Kidney epithelial cell (primary cell): ENCODE measurements at regions not wholly inside any gene's neighbourhood (a gene's known extent, or its start where the extent isn't known, plus 50 kb on each side); places are given as distances from the start of the nearest gene placed in this dataset.
A peak's percentile ranks its signal among the peaks of the same experiment; 100 is the strongest.

Source experiments
- DNase-seq: peaks from one replicate; pipeline ENCODE4 v3.0.0-alpha.2; 2010; ENCODE audit warnings: low read depth
- H3K27me3 ChIP-seq: 2 replicates; pipeline ENCODE4 v1.6.0; 2011; ENCODE audit warnings: low read length; ENCODE audit not compliant: control insufficient read depth, insufficient read depth
- H3K36me3 ChIP-seq: 2 replicates; pipeline ENCODE4 v1.5.1; 2011; ENCODE audit warnings: low read length; ENCODE audit not compliant: control insufficient read depth, insufficient read depth
- H3K4me3 ChIP-seq: 2 replicates; pipeline ENCODE4 v1.5.1; 2011; ENCODE audit warnings: low read depth, mild to moderate bottlenecking, control low read depth, low read length
- TF ChIP-seq, protein P1 (sequence below): IDR thresholded peaks from 2 replicates; pipeline ENCODE4 v1.5.1; 2011; ENCODE audit warnings: mild to moderate bottlenecking, moderate library complexity, low read length, control low read depth, inconsistent platforms; ENCODE audit not compliant: insufficient read depth, poor library complexity, severe bottlenecking

DNA sequence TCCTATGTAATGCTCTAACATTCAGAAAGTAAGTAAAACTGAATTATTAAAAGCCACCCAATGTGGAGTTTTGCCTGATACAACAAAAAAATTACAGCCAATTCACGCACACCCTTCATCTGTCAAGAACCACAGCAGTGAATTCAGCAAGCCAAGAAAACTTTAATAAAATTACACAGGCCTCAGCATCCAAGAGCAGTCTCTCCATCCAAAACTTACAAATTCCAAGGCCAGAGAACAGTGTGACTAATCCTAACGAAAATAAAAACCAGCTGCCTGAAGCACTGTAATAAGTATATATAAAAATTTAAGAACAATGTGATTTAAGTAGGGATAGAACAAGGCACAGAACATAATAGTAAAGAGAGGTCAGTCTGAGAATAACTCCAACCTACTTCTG is 54.2 kb downstream of the SIX6 start:
- DNase-seq: no peak
- no peaks in the 10 kb centered on the region for H3K27me3 ChIP-seq
- H3K36me3 ChIP-seq: no peaks in the 10 kb centered on the region
- TF ChIP-seq, protein P1, sequence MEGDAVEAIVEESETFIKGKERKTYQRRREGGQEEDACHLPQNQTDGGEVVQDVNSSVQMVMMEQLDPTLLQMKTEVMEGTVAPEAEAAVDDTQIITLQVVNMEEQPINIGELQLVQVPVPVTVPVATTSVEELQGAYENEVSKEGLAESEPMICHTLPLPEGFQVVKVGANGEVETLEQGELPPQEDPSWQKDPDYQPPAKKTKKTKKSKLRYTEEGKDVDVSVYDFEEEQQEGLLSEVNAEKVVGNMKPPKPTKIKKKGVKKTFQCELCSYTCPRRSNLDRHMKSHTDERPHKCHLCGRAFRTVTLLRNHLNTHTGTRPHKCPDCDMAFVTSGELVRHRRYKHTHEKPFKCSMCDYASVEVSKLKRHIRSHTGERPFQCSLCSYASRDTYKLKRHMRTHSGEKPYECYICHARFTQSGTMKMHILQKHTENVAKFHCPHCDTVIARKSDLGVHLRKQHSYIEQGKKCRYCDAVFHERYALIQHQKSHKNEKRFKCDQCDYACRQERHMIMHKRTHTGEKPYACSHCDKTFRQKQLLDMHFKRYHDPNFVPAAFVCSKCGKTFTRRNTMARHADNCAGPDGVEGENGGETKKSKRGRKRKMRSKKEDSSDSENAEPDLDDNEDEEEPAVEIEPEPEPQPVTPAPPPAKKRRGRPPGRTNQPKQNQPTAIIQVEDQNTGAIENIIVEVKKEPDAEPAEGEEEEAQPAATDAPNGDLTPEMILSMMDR: no peak
- H3K4me3 ChIP-seq: no peak overlapping the region

DNA sequence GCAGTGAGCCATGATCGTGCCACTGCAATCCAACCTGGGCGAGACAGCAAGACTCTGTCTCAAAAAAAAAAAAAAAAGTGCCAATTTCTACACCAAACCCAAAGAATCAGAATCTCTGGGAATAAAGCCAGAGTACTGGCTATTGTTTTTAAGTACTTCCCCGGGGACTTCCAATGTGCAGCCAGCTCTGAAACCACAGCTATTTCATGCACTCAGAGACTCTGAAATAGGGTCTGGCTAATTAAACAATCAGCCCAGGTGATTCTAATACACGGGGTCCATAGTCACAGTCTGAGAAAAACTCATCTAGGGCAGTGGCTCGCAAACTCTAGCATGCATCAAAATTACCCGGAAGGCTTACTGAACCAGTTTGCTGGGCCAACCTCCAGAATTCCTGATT is 56.3 kb downstream of the SIX6 start:
- Histone ChIP-seq H3K4me3 (no peak overlapping the region), H3K27me3 (no peaks in the 10 kb centered on the region), H3K36me3 (no peaks in the 10 kb centered on the region)
- TF ChIP-seq, protein P1: no peak
- DNase-seq: peak; percentile 88

DNA sequence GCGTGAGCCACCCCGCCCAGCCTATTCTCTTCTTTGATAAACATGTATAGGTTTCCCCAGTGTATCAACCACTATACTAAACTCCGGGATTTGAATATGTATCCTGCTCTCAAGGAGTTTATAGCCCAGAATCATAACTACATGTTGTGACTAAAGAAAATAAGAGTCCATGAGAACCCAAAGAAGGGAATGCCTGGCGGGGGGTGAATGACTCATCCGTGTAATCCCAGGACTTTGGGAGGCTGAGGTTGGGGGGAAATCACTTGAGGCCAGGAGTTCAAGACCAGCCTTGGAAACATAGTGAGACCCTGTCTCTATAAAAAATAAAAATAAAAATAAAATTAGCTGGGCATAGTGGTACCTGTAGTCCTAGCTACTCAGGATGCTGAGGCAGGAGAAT is 57.2 kb downstream of the SIX6 start:
- Histone ChIP-seq H3K27me3 (no peaks in the 10 kb centered on the region), H3K4me3 (no peak overlapping the region), H3K36me3 (no peaks in the 10 kb centered on the region)
- TF ChIP-seq, protein P1: no peak
- DNase-seq: no peak

DNA sequence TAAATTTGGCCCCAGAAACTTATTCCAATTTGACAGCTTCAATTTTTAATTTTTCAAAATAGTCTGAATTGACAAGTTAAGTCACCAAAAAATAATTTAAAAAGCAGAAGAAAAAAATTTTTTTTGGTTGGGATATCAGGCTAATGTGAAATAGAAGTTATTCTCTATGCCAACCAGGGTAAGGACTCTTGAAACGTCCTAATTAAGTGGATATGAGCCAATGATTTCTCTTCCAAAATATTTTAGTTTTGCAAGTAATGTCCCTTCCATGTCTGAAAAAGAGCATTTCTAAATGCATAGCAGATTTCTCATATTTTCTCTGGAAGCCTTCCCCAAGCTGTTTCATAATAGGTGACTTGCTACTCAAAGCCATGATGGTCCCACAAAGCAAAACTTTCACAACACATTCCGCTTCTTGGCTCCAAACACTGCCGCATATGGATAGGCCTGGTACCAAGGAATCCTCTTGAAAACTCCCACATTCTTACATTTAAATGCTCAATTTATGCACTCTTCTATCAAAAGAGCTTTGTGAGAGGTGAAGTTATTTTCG is 65.1 kb downstream of the SIX6 start:
- TF ChIP-seq, protein P1: no peak
- no peak for DNase-seq
- H3K27me3 ChIP-seq: no peaks in the 10 kb centered on the region

DNA sequence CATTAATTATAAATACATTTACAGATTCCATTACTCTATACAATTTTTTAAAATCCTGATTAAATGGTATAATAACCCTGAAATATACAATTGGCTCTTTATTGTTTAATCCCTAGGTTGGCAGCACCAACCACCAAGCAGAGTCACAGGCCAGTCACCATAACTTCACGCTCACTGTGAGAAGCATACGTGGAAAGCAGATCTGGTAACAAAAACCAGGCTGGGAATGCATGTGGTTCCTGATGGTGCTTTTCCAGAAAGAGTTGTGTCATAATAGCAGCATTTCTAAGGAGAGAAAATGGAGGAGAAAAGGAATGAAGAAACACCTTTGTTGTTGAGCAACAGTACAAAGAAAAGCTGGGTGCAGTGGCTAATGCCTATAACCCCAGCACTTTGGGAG is 66.1 kb downstream of the SIX6 start:
- Histone ChIP-seq H3K27me3 (no peaks in the 10 kb centered on the region), H3K4me3 (no peak overlapping the region), H3K36me3 (no peaks in the 10 kb centered on the region)
- TF ChIP-seq, protein P1: no peak
- DNase-seq: no peak

More for the DNA sequence above, 65.1 kb downstream of the SIX6 start:
- H3K4me3 ChIP-seq: no peak overlapping the region
- no peaks in the 10 kb centered on the region for H3K36me3 ChIP-seq

DNA sequence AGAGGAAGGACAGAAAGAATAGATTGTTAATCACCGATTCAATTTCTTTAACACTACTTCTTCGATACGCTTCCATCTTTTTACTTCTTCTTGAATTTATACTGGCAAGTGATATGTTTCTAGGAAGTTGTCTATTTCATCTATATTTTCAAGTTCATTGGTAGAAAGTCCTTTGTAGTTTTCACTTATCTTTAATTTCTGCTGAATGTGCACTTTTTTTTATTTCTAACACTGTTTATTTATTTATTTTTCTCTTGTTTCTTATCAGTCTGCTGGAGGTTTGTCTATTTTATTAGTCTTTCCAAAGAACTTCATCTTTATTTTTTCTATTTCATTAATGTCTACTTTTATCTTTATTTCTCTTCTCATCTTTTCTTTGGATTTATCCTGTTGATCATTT is 63.6 kb downstream of the SIX1 start:
- H3K4me3 ChIP-seq: no peak overlapping the region
- DNase-seq: no peak
- TF ChIP-seq, protein P1: no peak
- H3K27me3 ChIP-seq: no peaks in the 10 kb centered on the region
- no peaks in the 10 kb centered on the region for H3K36me3 ChIP-seq
